HCT116 (cell line): ENCODE measurements at regions not wholly inside any gene's neighbourhood (a gene's known extent, or its start where the extent isn't known, plus 50 kb on each side); places are given as distances from the start of the nearest gene placed in this dataset.

Experiments used
- ATAC-seq: fragments of 200-7000 bp; cut with Tn5 transposase; 2 replicates; pipeline ENCODE4 v1.9.1; 2020; ENCODE audit warnings: mild to moderate bottlenecking, moderate library complexity
- BruUV-seq: library from RNA; stranded (reverse); fragments of 400-500 nt; replicated peaks from 2 replicates; lab custom pipeline; 2021; lab: Mats Ljungman, UMichigan
- CTCF ChIA-PET: fragments of 300-600 bp; sonication (Branson Sonifier 250); formaldehyde crosslinking; loops from one replicate; lab custom pipeline; 2021; ENCODE audit warnings: antibody characterized with exemption; lab: Charles Lee
- POLR2A ChIA-PET: fragments of 300-600, 350-600 bp; sonication (Branson Sonifier 250); formaldehyde crosslinking; loops from one replicate; lab custom pipeline; 2021; ENCODE audit warnings: antibody characterized with exemption; lab: Charles Lee
- RAD21 ChIA-PET, 2 experiments: fragments of 300-600 bp; sonication (Branson Sonifier 250); formaldehyde crosslinking; loops; one replicate each; lab custom pipeline; 2023; ENCODE audit warnings: low total read pairs in 2 of 2; ENCODE audit not compliant: uncharacterized antibody in 2 of 2, unreplicated experiment in 2 of 2, low non-redundant PET in 1 of 2; lab: Charles Lee
- DNase-seq: peaks from one replicate; pipeline ENCODE4 v3.0.0-alpha.2; 2010; ENCODE audit warnings: low read depth, low spot score
- H2AFZ ChIP-seq: fragments of 200-600 bp; shearing (Covaris generic), sonication (generic); 2 replicates; pipeline ENCODE4 v1.6.1; 2017; ENCODE audit warnings: low read depth, mixed run types, mixed read lengths, antibody characterized with exemption, low read length; ENCODE audit not compliant: poor library complexity, severe bottlenecking
- H3K27ac ChIP-seq: 2 replicates; pipeline ENCODE4 v1.5.1; 2012; ENCODE audit warnings: low read depth, low read length
- H3K27me3 ChIP-seq: fragments of 200-600 bp; sonication (generic); 2 replicates; pipeline ENCODE4 v1.6.1; 2016; ENCODE audit warnings: mixed run types, low read length, mixed read lengths; ENCODE audit not compliant: insufficient read depth
- H3K36me3 ChIP-seq, 2 experiments: fragments of 200-500 bp in 1 of 2; fragments of 200-600 bp in 1 of 2; sonication (Bioruptor generic) in 1 of 2; sonication (generic) in 1 of 2; 2 replicates each; pipeline versions ENCODE4 v1.5.1 to v1.6.1; 2014 to 2016; ENCODE audit warnings: low read length in 2 of 2, inconsistent platforms in 1 of 2, mixed read lengths in 1 of 2, mixed run types in 1 of 2; ENCODE audit not compliant: insufficient read depth in 2 of 2, control insufficient read depth in 1 of 2
- H3K4me1 ChIP-seq, 2 experiments: fragments of 200-600 bp in 1 of 2; sonication (generic) in 1 of 2; 2 replicates each; pipeline versions ENCODE4 v1.5.1 to v1.6.1; 2012 to 2017; ENCODE audit warnings: low read length in 2 of 2, inconsistent platforms in 1 of 2, mild to moderate bottlenecking in 1 of 2, mixed read lengths in 1 of 2, mixed run types in 1 of 2, moderate library complexity in 1 of 2; ENCODE audit not compliant: insufficient read depth in 2 of 2, control insufficient read depth in 1 of 2
- H3K4me2 ChIP-seq: fragments of 200-600 bp; sonication (generic); 2 replicates; pipeline ENCODE4 v1.6.1; 2017; ENCODE audit warnings: mixed run types, low read length, mixed read lengths
- H3K4me3 ChIP-seq, 2 experiments: fragments of 200-600 bp in 1 of 2; sonication (generic) in 1 of 2; replicated peaks in 1 of 2; 2 replicates each; pipeline ENCODE4 v1.5.1; 2011 to 2016; ENCODE audit warnings: low read length in 2 of 2, control low read depth in 1 of 2, low read depth in 1 of 2, mild to moderate bottlenecking in 1 of 2, mixed read lengths in 1 of 2, mixed run types in 1 of 2
- H3K79me2 ChIP-seq: fragments of 200-600 bp; sonication (generic); 2 replicates; pipeline ENCODE4 v1.6.1; 2017; ENCODE audit warnings: mild to moderate bottlenecking, mixed run types, low read length, moderate library complexity, mixed read lengths; ENCODE audit not compliant: insufficient read depth
- H3K9ac ChIP-seq: fragments of 200-600 bp; sonication (generic); 2 replicates; pipeline ENCODE4 v1.6.1; 2016; ENCODE audit warnings: low read length, mixed read lengths
- H3K9me2 ChIP-seq: fragments of 200-600 bp; sonication (generic), shearing (Covaris generic); 2 replicates; pipeline ENCODE4 v1.6.1; 2017; ENCODE audit warnings: mixed run types, mild to moderate bottlenecking, moderate library complexity; ENCODE audit not compliant: insufficient read depth
- H3K9me3 ChIP-seq, 2 experiments: fragments of 200-500 bp in 1 of 2; fragments of 200-600 bp in 1 of 2; sonication (Bioruptor generic) in 1 of 2; sonication (generic) in 1 of 2; 2 replicates each; pipeline ENCODE4 v1.6.1; 2014 to 2017; ENCODE audit warnings: low read length in 2 of 2, mixed read lengths in 2 of 2, inconsistent platforms in 1 of 2, low read depth in 1 of 2, mild to moderate bottlenecking in 1 of 2, mixed run types in 1 of 2, moderate library complexity in 1 of 2; ENCODE audit not compliant: control insufficient read depth in 1 of 2, insufficient read depth in 1 of 2
- H4K20me1 ChIP-seq: fragments of 200-600 bp; sonication (generic), shearing (Covaris generic); 2 replicates; pipeline ENCODE4 v1.6.1; 2017; ENCODE audit warnings: mixed run types, mild to moderate bottlenecking, moderate library complexity; ENCODE audit not compliant: insufficient read depth
- CBX3 ChIP-seq: IDR thresholded peaks from 2 replicates; pipeline ENCODE4 v1.6.1; 2012; ENCODE audit warnings: low read depth
- CEBPB ChIP-seq: IDR thresholded peaks from 2 replicates; pipeline ENCODE4 v1.6.1; 2012; ENCODE audit warnings: low read depth
- EZH2 ChIP-seq: fragments of 200-600 bp; sonication (generic); IDR thresholded peaks from 2 replicates; pipeline ENCODE4 v1.6.1; 2017; ENCODE audit warnings: antibody characterized with exemption, mixed run types
- JUND ChIP-seq: IDR thresholded peaks from 2 replicates; pipeline ENCODE4 v1.6.1; 2012
- POLR2A ChIP-seq: IDR thresholded peaks from 2 replicates; pipeline ENCODE4 v1.7.0; 2011; ENCODE audit warnings: borderline replicate concordance; ENCODE audit not compliant: insufficient read depth, insufficient read length; ENCODE audit errors: extremely low read depth
- SIN3A ChIP-seq: IDR thresholded peaks from 2 replicates; pipeline ENCODE4 v1.6.1; 2012; ENCODE audit warnings: low read depth
- SRF ChIP-seq: IDR thresholded peaks from 2 replicates; pipeline ENCODE4 v1.6.1; 2012; ENCODE audit warnings: low read depth
- TCF7L2 ChIP-seq: IDR thresholded peaks from 2 replicates; pipeline ENCODE4 v1.7.0; 2011; ENCODE audit warnings: borderline replicate concordance, inconsistent platforms; ENCODE audit not compliant: insufficient read depth, insufficient read length; ENCODE audit errors: extremely low read depth
- ZFX ChIP-seq: fragments of 450-650 bp; IDR thresholded peaks from 2 replicates; pipeline ENCODE4 v1.6.1; 2017
- intact Hi-C: fragments of 100-400 bp; cut with micrococcal nuclease; formaldehyde crosslinking; loops from 2 replicates; pipeline ENCODE4 v1.10.0; 2022
- TF ChIP-seq, protein P1 (sequence below), 3 experiments: fragments of 200-600 bp in 1 of 3; sonication (generic) in 1 of 3; IDR thresholded peaks in 2 of 3; conservative IDR thresholded peaks in 1 of 3; 2 replicates each; pipeline ENCODE4 v1.5.1; 2012 to 2017; ENCODE audit warnings: low read depth in 2 of 3, low read length in 2 of 3, antibody characterized with exemption in 1 of 3, borderline replicate concordance in 1 of 3, control low read depth in 1 of 3, mild to moderate bottlenecking in 1 of 3, mixed read lengths in 1 of 3, mixed run types in 1 of 3, moderate library complexity in 1 of 3; ENCODE audit not compliant: insufficient read depth in 1 of 3

- Histone ChIP-seq H3K4me3 (no peak overlapping the region), H3K9me3 (no peaks in the 10 kb centered on the region), H3K27me3 (no peaks in the 10 kb centered on the region), H2AFZ (no peak overlapping the region), H3K4me2 (no peak overlapping the region), H3K9ac (no peak overlapping the region), H3K36me3 (no peaks in the 10 kb centered on the region), H3K9me2 (no peaks in the 10 kb centered on the region), H4K20me1 (no peaks in the 10 kb centered on the region), H3K79me2 (no peaks in the 10 kb centered on the region), H3K4me1 (no peaks in the 10 kb centered on the region), H3K27ac (no peak overlapping the region)
- POLR2A ChIA-PET = interaction anchor here (0.7 kb wide), 1 partner anchor 9 kb away, joined by 3 read pairs; no protein-coding TSS in a partner anchor
- ATAC-seq (no peak), DNase-seq (no peak)
- TF ChIP-seq TCF7L2 (no peak), JUND (no peak), EZH2 (no peak), ZFX (no peak), CEBPB (no peak), POLR2A (no peak), SRF (no peak), SIN3A (no peak), CBX3 (no peak)
- TF ChIP-seq, protein P1, sequence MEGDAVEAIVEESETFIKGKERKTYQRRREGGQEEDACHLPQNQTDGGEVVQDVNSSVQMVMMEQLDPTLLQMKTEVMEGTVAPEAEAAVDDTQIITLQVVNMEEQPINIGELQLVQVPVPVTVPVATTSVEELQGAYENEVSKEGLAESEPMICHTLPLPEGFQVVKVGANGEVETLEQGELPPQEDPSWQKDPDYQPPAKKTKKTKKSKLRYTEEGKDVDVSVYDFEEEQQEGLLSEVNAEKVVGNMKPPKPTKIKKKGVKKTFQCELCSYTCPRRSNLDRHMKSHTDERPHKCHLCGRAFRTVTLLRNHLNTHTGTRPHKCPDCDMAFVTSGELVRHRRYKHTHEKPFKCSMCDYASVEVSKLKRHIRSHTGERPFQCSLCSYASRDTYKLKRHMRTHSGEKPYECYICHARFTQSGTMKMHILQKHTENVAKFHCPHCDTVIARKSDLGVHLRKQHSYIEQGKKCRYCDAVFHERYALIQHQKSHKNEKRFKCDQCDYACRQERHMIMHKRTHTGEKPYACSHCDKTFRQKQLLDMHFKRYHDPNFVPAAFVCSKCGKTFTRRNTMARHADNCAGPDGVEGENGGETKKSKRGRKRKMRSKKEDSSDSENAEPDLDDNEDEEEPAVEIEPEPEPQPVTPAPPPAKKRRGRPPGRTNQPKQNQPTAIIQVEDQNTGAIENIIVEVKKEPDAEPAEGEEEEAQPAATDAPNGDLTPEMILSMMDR (IDR thresholded peaks at IDR 0.05 in 2 of 3, conservative IDR thresholded peaks at IDR 0.05 in 1 of 3; ENCODE audit: borderline replicate concordance in 1 of 3, insufficient read depth in 1 of 3, low read depth in 2 of 3, low read length in 2 of 3) = no peak
- CTCF ChIA-PET = no interaction called here
- intact Hi-C loops = no loop called here
- RAD21 ChIA-PET = no interaction called here
- no TSS peak for BruUV-seq
Measured at GRCh38 chr5:97531549-97531948, 348.5 kb upstream of the RIOK2 start.
